HCT116 (cell line): ENCODE measurements at regions not wholly inside any gene's neighbourhood (a gene's known extent, or its start where the extent isn't known, plus 50 kb on each side); places are given as distances from the start of the nearest gene placed in this dataset.

Experiments
- ATAC-seq: fragments of 200-7000 bp; cut with Tn5 transposase; 2 replicates; pipeline ENCODE4 v1.9.1; 2020; ENCODE audit warnings: mild to moderate bottlenecking, moderate library complexity
- BruUV-seq: library from RNA; stranded (reverse); fragments of 400-500 nt; replicated peaks from 2 replicates; lab custom pipeline; 2021; lab: Mats Ljungman, UMichigan
- CTCF ChIA-PET: fragments of 300-600 bp; sonication (Branson Sonifier 250); formaldehyde crosslinking; loops from one replicate; lab custom pipeline; 2021; ENCODE audit warnings: antibody characterized with exemption; lab: Charles Lee
- POLR2A ChIA-PET: fragments of 300-600, 350-600 bp; sonication (Branson Sonifier 250); formaldehyde crosslinking; loops from one replicate; lab custom pipeline; 2021; ENCODE audit warnings: antibody characterized with exemption; lab: Charles Lee
- RAD21 ChIA-PET, 2 experiments: fragments of 300-600 bp; sonication (Branson Sonifier 250); formaldehyde crosslinking; loops; one replicate each; lab custom pipeline; 2023; ENCODE audit warnings: low total read pairs in 2 of 2; ENCODE audit not compliant: uncharacterized antibody in 2 of 2, unreplicated experiment in 2 of 2, low non-redundant PET in 1 of 2; lab: Charles Lee
- DNase-seq: peaks from one replicate; pipeline ENCODE4 v3.0.0-alpha.2; 2010; ENCODE audit warnings: low read depth, low spot score
- H2AFZ ChIP-seq: fragments of 200-600 bp; shearing (Covaris generic), sonication (generic); 2 replicates; pipeline ENCODE4 v1.6.1; 2017; ENCODE audit warnings: low read depth, mixed run types, mixed read lengths, antibody characterized with exemption, low read length; ENCODE audit not compliant: poor library complexity, severe bottlenecking
- H3K27ac ChIP-seq: 2 replicates; pipeline ENCODE4 v1.5.1; 2012; ENCODE audit warnings: low read depth, low read length
- H3K27me3 ChIP-seq: fragments of 200-600 bp; sonication (generic); 2 replicates; pipeline ENCODE4 v1.6.1; 2016; ENCODE audit warnings: mixed run types, low read length, mixed read lengths; ENCODE audit not compliant: insufficient read depth
- H3K36me3 ChIP-seq, 2 experiments: fragments of 200-500 bp in 1 of 2; fragments of 200-600 bp in 1 of 2; sonication (Bioruptor generic) in 1 of 2; sonication (generic) in 1 of 2; 2 replicates each; pipeline versions ENCODE4 v1.5.1 to v1.6.1; 2014 to 2016; ENCODE audit warnings: low read length in 2 of 2, inconsistent platforms in 1 of 2, mixed read lengths in 1 of 2, mixed run types in 1 of 2; ENCODE audit not compliant: insufficient read depth in 2 of 2, control insufficient read depth in 1 of 2
- H3K4me1 ChIP-seq, 2 experiments: fragments of 200-600 bp in 1 of 2; sonication (generic) in 1 of 2; 2 replicates each; pipeline versions ENCODE4 v1.5.1 to v1.6.1; 2012 to 2017; ENCODE audit warnings: low read length in 2 of 2, inconsistent platforms in 1 of 2, mild to moderate bottlenecking in 1 of 2, mixed read lengths in 1 of 2, mixed run types in 1 of 2, moderate library complexity in 1 of 2; ENCODE audit not compliant: insufficient read depth in 2 of 2, control insufficient read depth in 1 of 2
- H3K4me2 ChIP-seq: fragments of 200-600 bp; sonication (generic); 2 replicates; pipeline ENCODE4 v1.6.1; 2017; ENCODE audit warnings: mixed run types, low read length, mixed read lengths
- H3K4me3 ChIP-seq, 2 experiments: fragments of 200-600 bp in 1 of 2; sonication (generic) in 1 of 2; replicated peaks in 1 of 2; 2 replicates each; pipeline ENCODE4 v1.5.1; 2011 to 2016; ENCODE audit warnings: low read length in 2 of 2, control low read depth in 1 of 2, low read depth in 1 of 2, mild to moderate bottlenecking in 1 of 2, mixed read lengths in 1 of 2, mixed run types in 1 of 2
- H3K79me2 ChIP-seq: fragments of 200-600 bp; sonication (generic); 2 replicates; pipeline ENCODE4 v1.6.1; 2017; ENCODE audit warnings: mild to moderate bottlenecking, mixed run types, low read length, moderate library complexity, mixed read lengths; ENCODE audit not compliant: insufficient read depth
- H3K9ac ChIP-seq: fragments of 200-600 bp; sonication (generic); 2 replicates; pipeline ENCODE4 v1.6.1; 2016; ENCODE audit warnings: low read length, mixed read lengths
- H3K9me2 ChIP-seq: fragments of 200-600 bp; sonication (generic), shearing (Covaris generic); 2 replicates; pipeline ENCODE4 v1.6.1; 2017; ENCODE audit warnings: mixed run types, mild to moderate bottlenecking, moderate library complexity; ENCODE audit not compliant: insufficient read depth
- H3K9me3 ChIP-seq, 2 experiments: fragments of 200-500 bp in 1 of 2; fragments of 200-600 bp in 1 of 2; sonication (Bioruptor generic) in 1 of 2; sonication (generic) in 1 of 2; 2 replicates each; pipeline ENCODE4 v1.6.1; 2014 to 2017; ENCODE audit warnings: low read length in 2 of 2, mixed read lengths in 2 of 2, inconsistent platforms in 1 of 2, low read depth in 1 of 2, mild to moderate bottlenecking in 1 of 2, mixed run types in 1 of 2, moderate library complexity in 1 of 2; ENCODE audit not compliant: control insufficient read depth in 1 of 2, insufficient read depth in 1 of 2
- H4K20me1 ChIP-seq: fragments of 200-600 bp; sonication (generic), shearing (Covaris generic); 2 replicates; pipeline ENCODE4 v1.6.1; 2017; ENCODE audit warnings: mixed run types, mild to moderate bottlenecking, moderate library complexity; ENCODE audit not compliant: insufficient read depth
- CBX3 ChIP-seq: IDR thresholded peaks from 2 replicates; pipeline ENCODE4 v1.6.1; 2012; ENCODE audit warnings: low read depth
- EGR1 ChIP-seq: IDR thresholded peaks from 2 replicates; pipeline ENCODE4 v1.6.1; 2012; ENCODE audit warnings: low read depth
- ELF1 ChIP-seq: IDR thresholded peaks from 2 replicates; pipeline ENCODE4 v1.6.1; 2012; ENCODE audit warnings: low read depth, borderline replicate concordance
- EZH2phosphoT487 ChIP-seq: fragments of 200-600 bp; IDR thresholded peaks from 2 replicates; pipeline ENCODE4 v1.6.1; 2018; ENCODE audit warnings: antibody characterized with exemption, borderline replicate concordance
- FOSL1 ChIP-seq: IDR thresholded peaks from 2 replicates; pipeline ENCODE4 v1.6.1; 2012; ENCODE audit warnings: low read depth
- MAX ChIP-seq: IDR thresholded peaks from 2 replicates; pipeline ENCODE4 v1.6.1; 2012
- POLR2A ChIP-seq: IDR thresholded peaks from 2 replicates; pipeline ENCODE4 v1.7.0; 2011; ENCODE audit warnings: borderline replicate concordance; ENCODE audit not compliant: insufficient read depth, insufficient read length; ENCODE audit errors: extremely low read depth
- POLR2AphosphoS5 ChIP-seq: IDR thresholded peaks from 2 replicates; pipeline ENCODE4 v1.6.1; 2011; ENCODE audit warnings: mild to moderate bottlenecking, low read depth, low read length, moderate library complexity
- REST ChIP-seq: IDR thresholded peaks from 2 replicates; pipeline ENCODE4 v1.6.1; 2012; ENCODE audit warnings: low read depth
- SIN3A ChIP-seq: IDR thresholded peaks from 2 replicates; pipeline ENCODE4 v1.6.1; 2012; ENCODE audit warnings: low read depth
- SP1 ChIP-seq: IDR thresholded peaks from 2 replicates; pipeline ENCODE4 v1.6.1; 2012; ENCODE audit warnings: low read depth
- SRF ChIP-seq: IDR thresholded peaks from 2 replicates; pipeline ENCODE4 v1.6.1; 2012; ENCODE audit warnings: low read depth
- TCF7L2 ChIP-seq: IDR thresholded peaks from 2 replicates; pipeline ENCODE4 v1.7.0; 2011; ENCODE audit warnings: borderline replicate concordance, inconsistent platforms; ENCODE audit not compliant: insufficient read depth, insufficient read length; ENCODE audit errors: extremely low read depth
- YY1 ChIP-seq: IDR thresholded peaks from 2 replicates; pipeline ENCODE4 v1.6.1; 2011; ENCODE audit warnings: low read length, low read depth, moderate library complexity, mild to moderate bottlenecking; ENCODE audit not compliant: insufficient replicate concordance; ENCODE audit errors: extremely low read depth
- ZBTB33 ChIP-seq: IDR thresholded peaks from 2 replicates; pipeline ENCODE4 v1.6.1; 2011; ENCODE audit warnings: mild to moderate bottlenecking, low read length, moderate library complexity; ENCODE audit not compliant: insufficient replicate concordance; ENCODE audit errors: extremely low read depth
- ZFX ChIP-seq: fragments of 450-650 bp; IDR thresholded peaks from 2 replicates; pipeline ENCODE4 v1.6.1; 2017
- ZNF274 ChIP-seq: fragments of 200-500 bp; sonication (Bioruptor generic); IDR thresholded peaks from 2 replicates; pipeline ENCODE4 v1.6.1; 2014; ENCODE audit warnings: mild to moderate bottlenecking, low read depth, low read length, inconsistent platforms
- intact Hi-C: fragments of 100-400 bp; cut with micrococcal nuclease; formaldehyde crosslinking; loops from 2 replicates; pipeline ENCODE4 v1.10.0; 2022

GRCh38 chr7:109391240-109391639 lies 821.6 kb downstream of the DNAJB9 start:
- no peak overlapping the region for H3K4me2 ChIP-seq
- no TSS peak for BruUV-seq
- TF ChIP-seq MAX: no peak
- TF ChIP-seq TCF7L2: no peak
- TF ChIP-seq, all 23 proteins: peak for 0
- no peaks in the 10 kb centered on the region for H3K4me1 ChIP-seq
- no peak overlapping the region for H2AFZ ChIP-seq
- H3K79me2 ChIP-seq: no peaks in the 10 kb centered on the region
- ATAC-seq (no peak), DNase-seq (no peak)
- H3K36me3 ChIP-seq: no peaks in the 10 kb centered on the region
- ChIA-PET POLR2A (no interaction called here), RAD21 (no interaction called here), CTCF (no interaction called here)
- no peaks in the 10 kb centered on the region for H4K20me1 ChIP-seq
- no peak overlapping the region for H3K27ac ChIP-seq
- no peaks in the 10 kb centered on the region for H3K9me3 ChIP-seq
- no peaks in the 10 kb centered on the region for H3K27me3 ChIP-seq
- no peak overlapping the region for H3K4me3 ChIP-seq
- no peaks in the 10 kb centered on the region for H3K9me2 ChIP-seq
- intact Hi-C loops: no loop called here
- H3K9ac ChIP-seq: no peak overlapping the region

- no peaks in the 10 kb centered on the region for H3K36me3 ChIP-seq
- POLR2A ChIA-PET: no interaction called here
- no peaks in the 10 kb centered on the region for H3K27me3 ChIP-seq
- no peaks in the 10 kb centered on the region for H3K79me2 ChIP-seq
- no peak overlapping the region for H3K4me2 ChIP-seq
- no peaks in the 10 kb centered on the region for H3K4me1 ChIP-seq
- RAD21 ChIA-PET: no interaction called here
- no peaks in the 10 kb centered on the region for H4K20me1 ChIP-seq
- no peak overlapping the region for H3K4me3 ChIP-seq
- intact Hi-C loops: no loop called here
- H3K9ac ChIP-seq: no peak overlapping the region
- no peaks in the 10 kb centered on the region for H3K9me2 ChIP-seq
- no peak for DNase-seq
- no TSS peak for BruUV-seq
- no peak overlapping the region for H2AFZ ChIP-seq
- CTCF ChIA-PET: no interaction called here
- no peak overlapping the region for H3K27ac ChIP-seq
- ATAC-seq: no peak
- H3K9me3 ChIP-seq: no peaks in the 10 kb centered on the region
- TF ChIP-seq FOSL1 (no peak), ZBTB33 (no peak), POLR2A (no peak), ZFX (no peak), REST (no peak), EZH2phosphoT487 (no peak), POLR2AphosphoS5 (no peak), SRF (no peak), ELF1 (no peak), ZNF274 (no peak), MAX (no peak), EGR1 (no peak), CBX3 (no peak), SIN3A (no peak), YY1 (no peak), SP1 (no peak)
Measured at GRCh38 chr7:109402107-109402506, 832.4 kb downstream of the DNAJB9 start.
